ENCODE measurements at regions not wholly inside any gene's neighbourhood (a gene's known extent, or its start where the extent isn't known, plus 50 kb on each side); places are given as distances from the start of the nearest gene placed in this dataset.
"Not testable (repeated sequence)": the region's sequence is repeated elsewhere in the genome, so short reads cannot be mapped to it uniquely, and the experiment has no call there.

DNA sequence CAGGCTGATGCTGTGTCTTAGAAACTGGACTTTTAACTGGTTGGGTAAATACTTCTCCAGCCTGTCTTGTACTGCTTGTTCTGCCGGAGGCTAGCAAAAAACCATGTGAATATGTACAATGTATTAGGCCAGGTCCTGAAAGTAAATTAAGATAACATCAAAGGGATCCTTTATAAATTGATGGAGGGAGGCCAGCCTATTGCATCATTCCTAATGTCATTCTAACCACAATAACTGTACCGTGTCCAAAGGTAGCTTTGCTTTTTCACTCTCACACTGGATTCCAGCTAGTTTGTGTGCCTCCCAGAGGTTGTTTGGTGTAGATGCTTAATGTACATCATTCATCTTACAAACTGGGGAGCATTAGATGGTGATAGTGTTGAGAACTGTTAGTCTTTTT is 91.2 kb upstream of the SEM1 start:
- no peak for TF ChIP-seq CTCF (IDR thresholded peaks at IDR 0.05)
- TF ChIP-seq EP300 (IDR thresholded peaks at IDR 0.05): no peak
- TF ChIP-seq POLR2AphosphoS5 (IDR thresholded peaks at IDR 0.05): no peak
- TF ChIP-seq POLR2A (IDR thresholded peaks at IDR 0.05; ENCODE audit: low read depth): no peak
- WGBS: 56% methylated on average over 2 of the region's 2 CpGs

GRCh38 chr7:96819111-96819700 is 109.6 kb upstream of the SEM1 start:
- Histone ChIP-seq H3K27me3 (peaks cover 0 to 14% (median 0%) of the 10 kb centered on the region in 4 donors), H3K4me1 (no peaks in the 10 kb centered on the region)

More for the DNA sequence above, 91.2 kb upstream of the SEM1 start:
- intact Hi-C loops (cut with DNase I): no loop called here
- H3K4me1 ChIP-seq: no peaks in the 10 kb centered on the region
- H3K9me3 ChIP-seq: no peaks in the 10 kb centered on the region
- no peak overlapping the region for H3K4me3 ChIP-seq
- DNase-seq (ENCODE audit: extremely low spot score): no peak
- H3K36me3 ChIP-seq: no peaks in the 10 kb centered on the region
- H3K27ac ChIP-seq (replicated peaks in 1 of 4): no peak overlapping the region
- H3K27me3 ChIP-seq: no peaks in the 10 kb centered on the region

GRCh38 chr7:96821131-96821530 is 111.5 kb upstream of the SEM1 start:
- H3K36me3 ChIP-seq; intact Hi-C loops (cut with DNase I); H3K4me1 ChIP-seq; H3K4me3 ChIP-seq; H3K27ac ChIP-seq (replicated peaks in 1 of 4); H3K9me3 ChIP-seq; DNase-seq (ENCODE audit: extremely low spot score): not testable (repeated sequence)
- peaks cover 0 to 14% (median 0%) of the 10 kb centered on the region in 4 donors for H3K27me3 ChIP-seq
- WGBS: 100% methylated on average over 1 of the region's 1 CpG

More at GRCh38 chr7:96819111-96819700, 109.6 kb upstream of the SEM1 start:
- no peak for DNase-seq (ENCODE audit: extremely low spot score)
- intact Hi-C loops (cut with DNase I): no loop called here
- H3K36me3 ChIP-seq: no peaks in the 10 kb centered on the region
- H3K27ac ChIP-seq (replicated peaks in 1 of 4): no peak overlapping the region
- no peak overlapping the region for H3K4me3 ChIP-seq
- no peak for TF ChIP-seq CTCF (IDR thresholded peaks at IDR 0.05)
- no peak for TF ChIP-seq POLR2AphosphoS5 (IDR thresholded peaks at IDR 0.05)
- TF ChIP-seq EP300 (IDR thresholded peaks at IDR 0.05): no peak
- TF ChIP-seq POLR2A (IDR thresholded peaks at IDR 0.05; ENCODE audit: low read depth): no peak
- 58% methylated on average over 1 of the region's 1 CpG for WGBS
- H3K9me3 ChIP-seq: no peaks in the 10 kb centered on the region

DNA sequence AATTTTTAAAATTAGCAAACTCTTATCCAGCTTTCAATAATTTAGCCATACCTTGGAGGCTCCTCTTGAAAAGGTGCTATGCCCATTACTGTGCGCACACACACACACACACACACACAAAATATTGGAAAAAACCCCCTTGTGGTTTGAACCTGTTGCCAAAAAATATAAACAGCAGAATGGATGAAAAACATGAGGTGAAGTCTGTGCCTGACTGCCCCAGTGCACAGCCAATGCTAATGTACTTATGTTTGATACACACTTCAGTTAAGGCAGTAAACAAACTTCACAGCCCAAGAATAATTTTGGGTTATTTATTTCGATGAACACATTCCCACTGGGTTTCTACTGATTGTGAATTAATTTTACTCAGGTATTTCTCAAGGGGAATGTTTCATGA is 113.2 kb upstream of the SEM1 start:
- intact Hi-C loops (cut with DNase I): no loop called here
- no peak for TF ChIP-seq POLR2AphosphoS5 (IDR thresholded peaks at IDR 0.05)
- TF ChIP-seq EP300 (IDR thresholded peaks at IDR 0.05): no peak
- no peak for TF ChIP-seq CTCF (IDR thresholded peaks at IDR 0.05)
- no peak for TF ChIP-seq POLR2A (IDR thresholded peaks at IDR 0.05; ENCODE audit: low read depth)
- peaks cover 0 to 10% (median 0%) of the 10 kb centered on the region in 4 donors for H3K27me3 ChIP-seq
- no peaks in the 10 kb centered on the region for H3K4me1 ChIP-seq
- DNase-seq (ENCODE audit: extremely low spot score): no peak
- no peak overlapping the region for H3K4me3 ChIP-seq
- H3K36me3 ChIP-seq: no peaks in the 10 kb centered on the region
- no peak overlapping the region for H3K27ac ChIP-seq (replicated peaks in 1 of 4)
- WGBS: 76% methylated on average over 2 of the region's 2 CpGs
- H3K9me3 ChIP-seq: no peaks in the 10 kb centered on the region

- Histone ChIP-seq H3K4me1 (no peaks in the 10 kb centered on the region), H3K27me3 (peaks cover 0 to 10% (median 0%) of the 10 kb centered on the region in 4 donors), H3K36me3 (no peaks in the 10 kb centered on the region), H3K27ac (replicated peaks in 1 of 4) (no peak overlapping the region), H3K4me3 (no peak overlapping the region), H3K9me3 (no peaks in the 10 kb centered on the region)
- WGBS: 62% methylated on average over 4 of the region's 4 CpGs
- DNase-seq (ENCODE audit: extremely low spot score): no peak
- TF ChIP-seq POLR2AphosphoS5 (IDR thresholded peaks at IDR 0.05) (no peak), EP300 (IDR thresholded peaks at IDR 0.05) (no peak), POLR2A (IDR thresholded peaks at IDR 0.05; ENCODE audit: low read depth) (no peak), CTCF (IDR thresholded peaks at IDR 0.05) (no peak)
- intact Hi-C loops (cut with DNase I): no loop called here
Observed at GRCh38 chr7:96823274-96823673, 113.6 kb upstream of the SEM1 start.

All from esophagus muscularis mucosa (tissue), 4 donors.